Islet of Langerhans (tissue), 1 donor: ENCODE measurements at regions not wholly inside any gene's neighbourhood (a gene's known extent, or its start where the extent isn't known, plus 50 kb on each side); places are given as distances from the start of the nearest gene placed in this dataset.
"Not testable (repeated sequence)": the region's sequence is repeated elsewhere in the genome, so short reads cannot be mapped to it uniquely, and the experiment has no call there.

ENCODE experiments used
- FAIRE-seq: peaks from one replicate; lab custom pipeline; 2011; peaks lifted over from hg19 to GRCh38; lab: Jason Lieb, UNC

- FAIRE-seq = no peak
Measured at GRCh38 chr6:68010936-68011335, 624.1 kb upstream of the ADGRB3 start.

- no peak for FAIRE-seq
Measured at GRCh38 chr6:68008445-68008844, 626.6 kb upstream of the ADGRB3 start.

- FAIRE-seq = no peak
Measured at GRCh38 chr6:68007717-68008116, 627.4 kb upstream of the ADGRB3 start.

- no peak for FAIRE-seq
Measured at GRCh38 chr6:67986694-67987232, 648.3 kb upstream of the ADGRB3 start.

- no peak for FAIRE-seq
Measured at GRCh38 chr6:67976486-67976885, 658.6 kb upstream of the ADGRB3 start.

- no peak for FAIRE-seq
Measured at GRCh38 chr6:67974931-67975330, 660.2 kb upstream of the ADGRB3 start.

- FAIRE-seq = no peak
Measured at GRCh38 chr6:67971812-67972211, 663.3 kb upstream of the ADGRB3 start.

- FAIRE-seq = no peak
Measured at GRCh38 chr6:67966830-67967229, 668.3 kb upstream of the ADGRB3 start.

GRCh38 chr6:67956352-67956751 is 678.7 kb upstream of the ADGRB3 start:
- no peak for FAIRE-seq

GRCh38 chr6:67952948-67953347 is 682.1 kb upstream of the ADGRB3 start:
- FAIRE-seq = no peak

- no peak for FAIRE-seq
Measured at GRCh38 chr6:67952121-67952520, 683.0 kb upstream of the ADGRB3 start.

- FAIRE-seq = not testable (repeated sequence)
Measured at GRCh38 chr6:67947762-67948161, 687.3 kb upstream of the ADGRB3 start.

GRCh38 chr6:67935976-67936477 is 699.1 kb upstream of the ADGRB3 start:
- no peak for FAIRE-seq

GRCh38 chr6:67933278-67933677 is 701.8 kb upstream of the ADGRB3 start:
- FAIRE-seq = no peak

GRCh38 chr6:67922588-67922987 is 712.5 kb upstream of the ADGRB3 start:
- not testable (repeated sequence) for FAIRE-seq

GRCh38 chr6:67920040-67920439 is 715.0 kb upstream of the ADGRB3 start:
- FAIRE-seq = not testable (repeated sequence)

GRCh38 chr6:67916399-67916798 is 718.7 kb upstream of the ADGRB3 start:
- no peak for FAIRE-seq

GRCh38 chr6:67914419-67914818 is 720.7 kb upstream of the ADGRB3 start:
- FAIRE-seq = no peak

GRCh38 chr6:67909354-67909753 is 725.7 kb upstream of the ADGRB3 start:
- no peak for FAIRE-seq

- no peak for FAIRE-seq
Measured at GRCh38 chr6:67908379-67908778, 726.7 kb upstream of the ADGRB3 start.

- FAIRE-seq = not testable (repeated sequence)
Measured at GRCh38 chr6:67904735-67905134, 730.3 kb upstream of the ADGRB3 start.

GRCh38 chr6:67898875-67899274 is 736.2 kb upstream of the ADGRB3 start:
- no peak for FAIRE-seq

- FAIRE-seq = no peak
Measured at GRCh38 chr6:67897998-67898607, 737.0 kb upstream of the ADGRB3 start.

GRCh38 chr6:67896476-67896875 is 738.6 kb upstream of the ADGRB3 start:
- no peak for FAIRE-seq

GRCh38 chr6:67889682-67889995 is 745.4 kb upstream of the ADGRB3 start:
- no peak for FAIRE-seq
